ENCODE measurements at regions not wholly inside any gene's neighbourhood (a gene's known extent, or its start where the extent isn't known, plus 50 kb on each side); places are given as distances from the start of the nearest gene placed in this dataset.
"Not testable (repeated sequence)": the region's sequence is repeated elsewhere in the genome, so short reads cannot be mapped to it uniquely, and the experiment has no call there.

DNA sequence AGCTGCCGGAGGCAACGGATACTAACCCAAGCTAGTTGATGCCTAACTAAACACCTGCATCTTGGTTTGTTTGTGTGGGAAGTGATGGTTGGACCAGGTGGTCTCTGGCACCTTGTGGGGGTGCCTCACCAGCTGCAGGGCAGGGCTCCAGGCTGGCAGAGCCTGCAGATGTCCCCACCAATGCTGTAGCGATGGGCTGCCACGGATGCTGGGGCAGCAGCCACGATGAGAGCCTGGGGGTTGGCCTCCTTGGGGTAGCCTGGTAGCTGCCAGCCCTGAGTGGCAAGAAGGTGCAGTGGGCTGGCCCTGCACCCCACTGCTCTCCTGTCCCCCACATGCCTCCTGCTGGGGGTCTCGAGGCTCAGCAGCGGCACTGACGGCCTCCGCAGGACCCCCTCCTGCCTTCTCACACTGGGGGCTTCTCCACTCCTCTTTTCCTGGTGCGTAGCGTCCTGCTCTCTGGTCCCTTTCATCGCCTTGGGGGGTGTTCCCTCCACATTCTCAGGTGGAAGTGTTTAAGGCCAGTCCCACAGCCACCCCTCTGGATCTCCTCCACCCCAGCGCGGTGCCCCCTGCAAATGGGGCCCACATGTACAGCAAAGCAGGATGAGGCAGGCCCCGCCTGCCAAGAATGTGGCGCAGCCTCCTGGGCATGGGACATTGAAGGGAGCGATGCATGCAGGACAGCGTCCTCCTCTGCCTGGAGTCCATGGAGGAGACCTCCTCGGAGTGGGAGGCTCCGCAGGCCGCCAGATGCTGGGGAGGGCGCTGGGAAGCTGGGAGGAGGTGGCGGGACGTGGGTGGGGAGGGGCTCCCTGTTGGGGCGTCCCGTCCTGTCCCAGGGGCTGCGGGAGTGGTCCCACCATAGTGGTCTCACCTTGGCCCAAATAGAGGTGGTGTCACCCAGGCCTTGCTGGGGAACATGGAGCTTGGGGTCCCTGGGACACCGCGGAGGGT is 173.1 kb downstream of the ASB1 start:
- H3K9ac ChIP-seq (ENCODE audit: low read length) = no peak overlapping the region
- no peaks in the 10 kb centered on the region for H3K9me3 ChIP-seq (ENCODE audit: control insufficient read depth, low read length)
- no peak overlapping the region for H3K4me3 ChIP-seq (ENCODE audit: low read length)
- H3K36me3 ChIP-seq (ENCODE audit: control insufficient read depth, insufficient read depth, low read length) = no peaks in the 10 kb centered on the region
- H3K4me1 ChIP-seq (ENCODE audit: control insufficient read depth, insufficient read depth, low read length) = no peaks in the 10 kb centered on the region
- H3K27me3 ChIP-seq (ENCODE audit: control insufficient read depth, insufficient read depth, low read length) = no peaks in the 10 kb centered on the region

DNA sequence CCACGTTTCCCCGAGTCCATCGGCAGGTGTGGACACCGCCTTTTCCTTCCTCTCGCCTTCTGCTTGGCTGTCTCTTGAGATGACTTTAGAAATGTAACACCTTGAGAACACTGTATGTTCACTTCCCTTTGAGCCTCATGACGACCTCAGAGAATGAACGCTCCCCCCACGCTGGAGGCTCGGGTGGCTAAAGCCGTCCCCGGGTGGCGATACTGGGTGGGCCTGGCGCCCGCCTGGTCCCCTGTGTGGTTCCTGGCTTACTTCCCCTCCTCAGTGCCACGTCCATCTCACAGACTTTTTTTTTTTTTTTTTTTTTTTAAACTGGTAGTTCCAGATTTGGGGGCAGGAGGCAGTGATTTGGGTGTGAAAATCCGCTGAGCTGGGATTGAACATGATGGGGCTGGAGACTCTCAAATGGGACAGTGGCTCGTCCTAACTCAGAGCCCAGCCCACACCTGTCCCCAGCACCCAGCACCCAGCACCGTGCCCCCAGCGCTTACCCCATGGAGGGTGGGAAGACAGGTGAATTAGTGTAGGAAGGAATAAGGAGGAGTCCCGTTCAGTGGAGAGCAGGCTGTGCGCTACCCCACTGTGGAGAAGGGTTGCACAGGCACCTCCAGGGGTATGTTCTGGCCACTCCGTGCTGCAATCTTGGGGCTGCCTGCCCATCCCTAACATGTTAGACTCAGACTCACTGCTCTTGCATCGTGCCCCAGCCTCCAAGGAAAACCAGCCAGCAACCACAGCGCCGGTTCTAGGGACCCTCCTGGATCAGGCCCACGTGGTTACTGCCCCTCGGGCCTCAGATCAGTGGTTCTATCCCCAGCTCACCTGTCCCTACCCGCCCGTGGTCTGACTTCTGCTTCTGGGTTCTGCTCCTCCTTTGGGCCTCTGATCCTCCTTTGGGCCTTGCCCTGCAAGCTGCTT is 174.0 kb downstream of the ASB1 start:
- Histone ChIP-seq H3K27me3 (ENCODE audit: control insufficient read depth, insufficient read depth, low read length) (no peaks in the 10 kb centered on the region), H3K4me1 (ENCODE audit: control insufficient read depth, insufficient read depth, low read length) (no peaks in the 10 kb centered on the region), H3K4me3 (ENCODE audit: low read length) (no peak overlapping the region), H3K9ac (ENCODE audit: low read length) (no peak overlapping the region), H3K36me3 (ENCODE audit: control insufficient read depth, insufficient read depth, low read length) (no peaks in the 10 kb centered on the region), H3K9me3 (ENCODE audit: control insufficient read depth, low read length) (no peaks in the 10 kb centered on the region)

DNA sequence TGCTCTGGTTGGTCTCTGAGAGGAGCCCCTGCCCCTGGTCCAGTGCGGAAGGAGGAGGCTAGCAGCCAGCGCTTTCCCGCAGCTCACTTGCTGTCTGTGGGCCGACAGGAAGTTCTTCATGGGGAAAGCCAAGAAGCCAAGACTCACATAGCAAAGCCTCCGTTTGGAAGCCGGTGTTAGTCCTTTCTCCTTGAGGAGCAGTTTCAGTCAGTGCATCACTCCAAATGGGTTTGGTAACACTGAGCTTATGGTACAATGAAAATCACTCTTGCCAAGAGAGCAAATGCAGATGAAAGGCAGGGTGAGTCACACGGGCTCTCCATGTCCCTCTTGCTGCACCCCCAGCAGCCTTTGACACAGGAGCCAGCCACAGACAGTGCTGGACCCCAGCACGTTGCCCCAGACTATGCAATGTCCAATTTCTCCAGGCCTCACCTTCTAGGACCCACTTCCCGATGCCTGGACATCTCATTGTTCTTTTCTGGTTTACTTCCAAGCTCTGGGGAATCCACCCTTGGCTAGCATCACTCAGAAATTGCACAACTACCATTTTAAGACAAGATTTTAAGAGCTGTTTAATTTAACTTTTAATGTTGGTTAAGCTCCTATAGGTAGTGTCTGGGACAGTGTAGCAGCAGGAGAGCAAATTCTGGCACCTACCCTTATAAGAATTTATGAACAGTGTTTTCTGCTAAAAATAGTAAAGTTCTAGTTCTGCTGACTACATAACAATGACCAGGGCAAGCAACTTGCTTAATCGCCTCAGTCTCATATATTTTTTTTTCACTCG is 174.9 kb downstream of the ASB1 start:
- H3K9me3 ChIP-seq (ENCODE audit: control insufficient read depth, low read length) = no peaks in the 10 kb centered on the region
- no peak overlapping the region for H3K9ac ChIP-seq (ENCODE audit: low read length)
- no peak overlapping the region for H3K4me3 ChIP-seq (ENCODE audit: low read length)
- H3K27me3 ChIP-seq (ENCODE audit: control insufficient read depth, insufficient read depth, low read length) = no peaks in the 10 kb centered on the region
- no peaks in the 10 kb centered on the region for H3K4me1 ChIP-seq (ENCODE audit: control insufficient read depth, insufficient read depth, low read length)
- no peaks in the 10 kb centered on the region for H3K36me3 ChIP-seq (ENCODE audit: control insufficient read depth, insufficient read depth, low read length)

DNA sequence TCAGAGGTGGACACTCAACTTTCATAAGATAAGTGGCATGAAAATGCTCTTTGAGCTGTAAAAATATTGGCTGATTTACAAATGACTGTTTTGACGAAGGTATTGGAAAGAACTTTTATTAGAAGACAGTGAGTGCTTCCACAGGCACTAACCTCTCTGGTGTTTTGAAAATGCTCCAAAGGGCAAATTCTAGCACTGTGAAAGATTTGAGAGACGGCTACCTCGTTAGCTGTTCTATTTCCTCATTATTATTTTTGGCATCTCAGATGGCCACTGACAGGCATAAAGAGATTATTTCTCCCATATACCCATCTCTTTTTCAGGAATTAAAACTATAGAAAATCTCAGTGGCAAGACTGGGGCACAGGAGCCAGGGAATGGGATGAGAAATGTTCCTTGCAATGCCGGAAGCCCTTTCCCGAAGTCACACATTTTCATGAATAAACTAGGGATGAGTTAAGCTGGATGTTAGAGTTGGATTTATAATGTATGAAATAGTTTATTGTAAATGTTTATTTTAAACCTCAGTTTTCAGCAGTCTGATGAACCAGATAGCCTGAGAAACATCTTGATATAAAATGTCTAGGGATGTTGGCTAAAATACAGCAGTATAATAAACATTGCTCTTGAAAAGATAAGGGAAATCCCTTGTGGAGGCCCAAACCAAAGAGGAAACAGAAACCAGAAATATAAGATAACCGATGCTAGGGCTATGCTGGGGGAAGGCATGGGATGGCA is 175.7 kb downstream of the ASB1 start:
- Histone ChIP-seq H3K9ac (ENCODE audit: low read length) (no peak overlapping the region), H3K36me3 (ENCODE audit: control insufficient read depth, insufficient read depth, low read length) (no peaks in the 10 kb centered on the region), H3K4me3 (ENCODE audit: low read length) (no peak overlapping the region), H3K27me3 (ENCODE audit: control insufficient read depth, insufficient read depth, low read length) (no peaks in the 10 kb centered on the region), H3K9me3 (ENCODE audit: control insufficient read depth, low read length) (no peaks in the 10 kb centered on the region), H3K4me1 (ENCODE audit: control insufficient read depth, insufficient read depth, low read length) (no peaks in the 10 kb centered on the region)

DNA sequence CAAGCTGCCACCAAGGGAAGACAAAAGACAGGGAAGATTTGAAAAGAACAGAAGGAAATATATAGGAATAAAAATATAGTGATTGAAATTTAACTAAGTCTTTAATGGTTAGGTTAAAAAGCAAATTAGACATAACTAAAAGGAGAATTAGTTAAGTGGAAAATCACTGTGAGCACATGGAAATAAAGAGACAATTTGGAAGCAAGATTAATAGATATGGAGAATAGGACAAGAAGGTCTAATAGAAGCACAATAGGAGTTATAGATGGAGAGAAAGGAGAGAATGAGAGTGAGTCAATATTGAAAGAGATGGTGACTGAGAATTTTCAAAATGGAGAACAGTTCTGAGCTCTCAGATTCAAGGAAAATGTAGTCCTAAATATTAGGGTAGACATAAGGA is 176.9 kb downstream of the ASB1 start:
- no peak overlapping the region for H3K9ac ChIP-seq (ENCODE audit: low read length)
- no peak overlapping the region for H3K4me3 ChIP-seq (ENCODE audit: low read length)
- H3K27me3 ChIP-seq (ENCODE audit: control insufficient read depth, insufficient read depth, low read length) = no peaks in the 10 kb centered on the region
- H3K4me1 ChIP-seq (ENCODE audit: control insufficient read depth, insufficient read depth, low read length) = no peaks in the 10 kb centered on the region
- no peaks in the 10 kb centered on the region for H3K36me3 ChIP-seq (ENCODE audit: control insufficient read depth, insufficient read depth, low read length)
- no peaks in the 10 kb centered on the region for H3K9me3 ChIP-seq (ENCODE audit: control insufficient read depth, low read length)

DNA sequence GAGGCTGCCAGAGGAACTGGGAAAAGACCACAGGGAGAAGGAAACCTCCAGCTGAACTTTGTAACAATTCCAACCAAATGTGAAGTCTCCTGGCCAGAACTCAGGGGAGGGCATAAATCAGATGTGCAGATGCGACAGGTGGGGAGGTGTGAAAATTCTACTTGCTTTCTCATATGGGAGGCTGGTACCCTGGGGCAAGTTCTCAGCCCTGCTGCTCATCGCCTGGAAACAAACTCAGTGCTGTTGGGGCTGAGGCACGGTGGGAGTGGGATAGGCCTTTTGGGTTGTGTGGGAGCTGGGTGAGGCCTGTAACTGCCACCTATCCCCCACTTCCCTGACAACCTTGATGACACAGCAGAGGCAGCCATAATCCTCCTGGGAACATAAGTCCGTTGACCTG is 179.6 kb downstream of the ASB1 start:
- H3K9ac ChIP-seq (ENCODE audit: low read length) = no peak overlapping the region
- no peaks in the 10 kb centered on the region for H3K4me1 ChIP-seq (ENCODE audit: control insufficient read depth, insufficient read depth, low read length)
- no peak overlapping the region for H3K4me3 ChIP-seq (ENCODE audit: low read length)
- no peaks in the 10 kb centered on the region for H3K36me3 ChIP-seq (ENCODE audit: control insufficient read depth, insufficient read depth, low read length)
- H3K27me3 ChIP-seq (ENCODE audit: control insufficient read depth, insufficient read depth, low read length) = no peaks in the 10 kb centered on the region
- H3K9me3 ChIP-seq (ENCODE audit: control insufficient read depth, low read length) = no peaks in the 10 kb centered on the region

DNA sequence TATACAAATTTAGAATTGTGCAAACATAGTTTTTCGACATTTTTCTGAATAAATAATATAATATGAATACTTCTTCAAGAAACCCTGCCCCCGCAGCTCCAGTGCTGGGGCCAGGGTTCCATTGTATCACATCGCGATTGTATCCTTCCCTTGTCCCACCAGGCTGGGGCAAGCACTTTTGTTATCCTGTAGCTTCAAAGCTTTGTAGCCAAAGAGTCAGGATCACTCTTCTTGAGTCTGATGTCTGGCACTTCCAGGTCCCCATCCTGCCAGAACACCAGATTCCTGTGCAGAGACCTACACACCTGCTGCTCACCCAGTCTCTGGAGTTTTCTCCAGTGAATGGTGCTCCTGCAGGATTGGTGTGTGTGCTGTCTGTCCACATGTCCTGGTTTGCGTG is 186.9 kb downstream of the ASB1 start:
- Histone ChIP-seq H3K9ac (ENCODE audit: low read length) (no peak overlapping the region), H3K4me1 (ENCODE audit: control insufficient read depth, insufficient read depth, low read length) (no peaks in the 10 kb centered on the region), H3K9me3 (ENCODE audit: control insufficient read depth, low read length) (no peaks in the 10 kb centered on the region), H3K36me3 (ENCODE audit: control insufficient read depth, insufficient read depth, low read length) (no peaks in the 10 kb centered on the region), H3K27me3 (ENCODE audit: control insufficient read depth, insufficient read depth, low read length) (no peaks in the 10 kb centered on the region), H3K4me3 (ENCODE audit: low read length) (no peak overlapping the region)

DNA sequence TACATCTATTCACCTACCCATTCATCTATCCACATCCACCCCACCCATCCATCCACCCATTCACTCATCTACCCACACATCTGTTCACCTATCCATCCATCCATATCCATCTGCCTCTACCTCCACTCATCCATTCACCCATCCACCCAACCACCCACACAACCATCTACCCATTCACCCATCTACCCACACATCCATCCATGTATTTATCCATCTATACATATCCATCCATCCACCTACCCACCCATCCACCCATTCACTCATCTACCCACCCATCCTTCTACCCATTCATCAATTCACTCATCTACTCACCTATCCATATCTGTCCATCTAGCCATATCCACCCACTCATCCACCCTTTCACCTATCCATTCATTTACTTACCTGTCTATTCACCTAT is 187.6 kb downstream of the ASB1 start:
- Histone ChIP-seq H3K4me1 (ENCODE audit: control insufficient read depth, insufficient read depth, low read length) (no peaks in the 10 kb centered on the region), H3K27me3 (ENCODE audit: control insufficient read depth, insufficient read depth, low read length) (no peaks in the 10 kb centered on the region), H3K36me3 (ENCODE audit: control insufficient read depth, insufficient read depth, low read length) (no peaks in the 10 kb centered on the region), H3K9me3 (ENCODE audit: control insufficient read depth, low read length) (no peaks in the 10 kb centered on the region), H3K9ac (ENCODE audit: low read length) (no peak overlapping the region), H3K4me3 (ENCODE audit: low read length) (no peak overlapping the region)

DNA sequence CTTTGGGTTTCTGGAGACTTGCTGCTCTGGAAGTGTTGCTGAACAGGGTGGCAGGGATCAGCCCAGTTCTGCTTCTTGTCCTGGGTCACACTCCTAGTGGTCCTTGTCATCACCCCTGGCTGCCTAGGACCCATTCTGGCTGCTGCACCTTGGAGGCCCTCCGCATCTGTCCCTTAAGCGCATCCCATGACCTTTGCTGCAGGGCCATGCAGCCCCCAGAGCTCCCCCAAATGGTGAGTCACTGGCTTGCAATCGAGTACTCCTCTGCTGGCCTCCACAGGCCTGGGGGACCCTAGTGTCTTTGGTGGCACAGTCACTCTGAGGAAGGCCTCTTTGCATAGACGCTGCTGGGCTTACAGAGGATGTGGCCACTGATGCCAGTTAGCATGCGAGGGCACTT is 188.5 kb downstream of the ASB1 start:
- no peak overlapping the region for H3K4me3 ChIP-seq (ENCODE audit: low read length)
- H3K36me3 ChIP-seq (ENCODE audit: control insufficient read depth, insufficient read depth, low read length) = no peaks in the 10 kb centered on the region
- no peaks in the 10 kb centered on the region for H3K4me1 ChIP-seq (ENCODE audit: control insufficient read depth, insufficient read depth, low read length)
- H3K9me3 ChIP-seq (ENCODE audit: control insufficient read depth, low read length) = no peaks in the 10 kb centered on the region
- no peaks in the 10 kb centered on the region for H3K27me3 ChIP-seq (ENCODE audit: control insufficient read depth, insufficient read depth, low read length)
- no peak overlapping the region for H3K9ac ChIP-seq (ENCODE audit: low read length)

DNA sequence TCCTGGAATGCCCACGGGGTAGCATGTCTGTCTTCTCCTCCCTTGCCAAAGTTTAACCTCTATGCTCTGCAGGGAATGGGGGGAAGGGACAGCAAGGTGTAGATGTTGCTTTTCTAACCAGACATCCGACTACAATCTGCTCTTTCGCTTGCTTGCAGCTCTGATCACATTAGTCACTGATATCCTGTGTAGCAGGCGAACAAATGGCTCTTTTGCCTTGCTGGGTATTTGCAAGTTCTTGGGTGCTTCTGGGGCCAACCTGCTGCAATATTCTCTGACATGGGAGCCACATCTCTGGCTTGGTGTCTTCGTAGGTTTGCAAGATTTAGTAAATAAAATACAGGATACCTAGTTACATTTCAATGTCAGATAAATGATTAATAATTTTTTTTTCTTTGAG is 190.0 kb downstream of the ASB1 start:
- no peaks in the 10 kb centered on the region for H3K27me3 ChIP-seq (ENCODE audit: control insufficient read depth, insufficient read depth, low read length)
- H3K4me1 ChIP-seq (ENCODE audit: control insufficient read depth, insufficient read depth, low read length) = no peaks in the 10 kb centered on the region
- no peaks in the 10 kb centered on the region for H3K9me3 ChIP-seq (ENCODE audit: control insufficient read depth, low read length)
- H3K9ac ChIP-seq (ENCODE audit: low read length) = no peak overlapping the region
- H3K4me3 ChIP-seq (ENCODE audit: low read length) = no peak overlapping the region
- no peaks in the 10 kb centered on the region for H3K36me3 ChIP-seq (ENCODE audit: control insufficient read depth, insufficient read depth, low read length)

DNA sequence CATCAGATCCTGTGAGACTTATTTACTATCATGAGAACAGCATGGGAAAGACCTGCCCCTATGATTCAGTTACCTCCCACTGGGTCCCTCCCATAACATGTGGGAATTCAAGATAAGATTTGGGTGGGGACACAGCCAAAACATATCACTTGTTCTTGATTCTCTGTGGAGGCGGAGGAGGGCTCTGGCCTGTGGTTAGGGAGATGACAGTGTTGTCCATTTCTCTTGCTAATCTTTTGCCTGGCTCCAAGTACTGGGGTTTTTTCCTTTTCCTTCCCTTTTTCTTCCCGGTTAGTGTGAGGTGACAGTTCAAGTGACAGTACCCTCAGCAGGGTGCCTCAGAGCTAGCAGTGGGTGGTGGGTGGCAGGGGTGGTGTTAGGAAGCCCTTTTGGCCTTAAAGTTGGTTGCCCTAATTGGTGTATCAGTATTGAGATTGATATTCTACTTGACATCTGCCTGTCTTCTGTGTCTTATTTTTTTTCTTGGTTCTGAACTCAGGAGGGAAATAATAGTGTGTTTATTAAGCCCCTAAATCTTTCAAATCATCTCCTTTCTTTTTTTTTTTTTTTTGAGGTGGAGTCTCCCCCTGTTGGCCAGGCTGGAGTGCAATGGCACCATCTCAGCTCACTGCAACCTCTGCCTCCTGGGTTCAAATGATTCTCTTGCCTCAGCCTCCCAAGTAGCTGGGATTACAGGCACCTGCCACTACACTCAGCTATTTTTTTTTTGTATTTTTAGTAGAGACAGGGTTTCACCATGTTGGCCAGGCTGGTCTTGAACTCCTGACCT is 192.0 kb downstream of the ASB1 start:
- H3K4me1 ChIP-seq (ENCODE audit: control insufficient read depth, insufficient read depth, low read length); H3K4me3 ChIP-seq (ENCODE audit: low read length); H3K27me3 ChIP-seq (ENCODE audit: control insufficient read depth, insufficient read depth, low read length); H3K9ac ChIP-seq (ENCODE audit: low read length); H3K36me3 ChIP-seq (ENCODE audit: control insufficient read depth, insufficient read depth, low read length); H3K9me3 ChIP-seq (ENCODE audit: control insufficient read depth, low read length): not testable (repeated sequence)

Data from mucosa of stomach (tissue), 1 donor.